ENCODE measurements at regions not wholly inside any gene's neighbourhood (a gene's known extent, or its start where the extent isn't known, plus 50 kb on each side); places are given as distances from the start of the nearest gene placed in this dataset.
A peak's percentile ranks its signal among the peaks of the same experiment; 100 is the strongest.

- DNase-seq: no peak
Observed at GRCh38 chr12:60391051-60391450, 795.2 kb downstream of the SLC16A7 start.

- DNase-seq: no peak
Observed at GRCh38 chr12:60391791-60392190, 796.0 kb downstream of the SLC16A7 start.

GRCh38 chr12:60393093-60393492, 797.3 kb downstream of the SLC16A7 start:
- DNase-seq: no peak

GRCh38 chr12:60394665-60395064, 798.8 kb downstream of the SLC16A7 start:
- peak; percentile 65 for DNase-seq

- no peak for DNase-seq
Observed at GRCh38 chr12:60398547-60398946, 802.7 kb downstream of the SLC16A7 start.

GRCh38 chr12:60399064-60399463, 803.2 kb downstream of the SLC16A7 start:
- DNase-seq: no peak

GRCh38 chr12:60402996-60403395, 807.2 kb downstream of the SLC16A7 start:
- DNase-seq: no peak

GRCh38 chr12:60415351-60415750, 819.5 kb downstream of the SLC16A7 start:
- DNase-seq: no peak

- no peak for DNase-seq
Observed at GRCh38 chr12:60419986-60420385, 824.2 kb downstream of the SLC16A7 start.

GRCh38 chr12:60421741-60422140, 825.9 kb downstream of the SLC16A7 start:
- DNase-seq: no peak

- DNase-seq: peak; percentile 81
Observed at GRCh38 chr12:60437297-60437696, 841.5 kb downstream of the SLC16A7 start.

GRCh38 chr12:60441577-60441976, 845.7 kb downstream of the SLC16A7 start:
- no peak for DNase-seq

GRCh38 chr12:60451457-60451856, 855.6 kb downstream of the SLC16A7 start:
- no peak for DNase-seq

GRCh38 chr12:60465060-60465459, 869.2 kb downstream of the SLC16A7 start:
- no peak for DNase-seq

GRCh38 chr12:60468546-60468945, 872.7 kb downstream of the SLC16A7 start:
- no peak for DNase-seq

GRCh38 chr12:60475825-60476224, 880.0 kb downstream of the SLC16A7 start:
- no peak for DNase-seq

GRCh38 chr12:60487284-60487683, 891.5 kb downstream of the SLC16A7 start:
- DNase-seq: no peak

- no peak for DNase-seq
Observed at GRCh38 chr12:60489071-60489470, 893.2 kb downstream of the SLC16A7 start.

GRCh38 chr12:60494244-60494643, 898.4 kb downstream of the SLC16A7 start:
- peak; percentile 65 for DNase-seq

GRCh38 chr12:60498656-60499055, 902.8 kb downstream of the SLC16A7 start:
- peak; percentile 28 for DNase-seq

- DNase-seq: peak; percentile 41
Observed at GRCh38 chr12:60501124-60501729, 905.4 kb downstream of the SLC16A7 start.

- no peak for DNase-seq
Observed at GRCh38 chr12:60522684-60523400, 927.0 kb downstream of the SLC16A7 start.

- DNase-seq: no peak
Observed at GRCh38 chr12:60529261-60529660, 933.4 kb downstream of the SLC16A7 start.

- DNase-seq: no peak
Observed at GRCh38 chr12:60529723-60530122, 933.9 kb downstream of the SLC16A7 start.

GRCh38 chr12:60535363-60535762, 939.5 kb downstream of the SLC16A7 start:
- no peak for DNase-seq
